ENCODE measurements at regions not wholly inside any gene's neighbourhood (a gene's known extent, or its start where the extent isn't known, plus 50 kb on each side); places are given as distances from the start of the nearest gene placed in this dataset.

GRCh38 chr20:12435268-12435667, 517.6 kb downstream of the BTBD3 start:
- H3K4me3 ChIP-seq (ENCODE audit: low read length), result no peak overlapping the region
- H3K9ac ChIP-seq (ENCODE audit: low read length), result no peak overlapping the region
- H3K27ac ChIP-seq (ENCODE audit: low read length), result no peak overlapping the region
- H3K36me3 ChIP-seq (ENCODE audit: control insufficient read depth, low read depth, low read length), result no peaks in the 10 kb centered on the region
- no peaks in the 10 kb centered on the region for H3K9me3 ChIP-seq (ENCODE audit: control insufficient read depth, low read depth, low read length)
- no peaks in the 10 kb centered on the region for H3K27me3 ChIP-seq (ENCODE audit: control insufficient read depth, insufficient read depth, low read length)
- H3K4me1 ChIP-seq (ENCODE audit: control insufficient read depth, low read depth, low read length), result no peaks in the 10 kb centered on the region

- H3K4me3 ChIP-seq (ENCODE audit: low read length), result no peak overlapping the region
- no peaks in the 10 kb centered on the region for H3K36me3 ChIP-seq (ENCODE audit: control insufficient read depth, low read depth, low read length)
- no peaks in the 10 kb centered on the region for H3K27me3 ChIP-seq (ENCODE audit: control insufficient read depth, insufficient read depth, low read length)
- H3K9ac ChIP-seq (ENCODE audit: low read length), result no peak overlapping the region
- H3K4me1 ChIP-seq (ENCODE audit: control insufficient read depth, low read depth, low read length), result no peaks in the 10 kb centered on the region
- no peak overlapping the region for H3K27ac ChIP-seq (ENCODE audit: low read length)
- H3K9me3 ChIP-seq (ENCODE audit: control insufficient read depth, low read depth, low read length), result peaks cover 7% of the 10 kb centered on the region
Measured at GRCh38 chr20:12453711-12454110, 536.0 kb downstream of the BTBD3 start.

GRCh38 chr20:12455148-12455547, 537.5 kb downstream of the BTBD3 start:
- Histone ChIP-seq H3K36me3 (ENCODE audit: control insufficient read depth, low read depth, low read length) (no peaks in the 10 kb centered on the region), H3K27ac (ENCODE audit: low read length) (no peak overlapping the region), H3K27me3 (ENCODE audit: control insufficient read depth, insufficient read depth, low read length) (no peaks in the 10 kb centered on the region), H3K9ac (ENCODE audit: low read length) (no peak overlapping the region), H3K4me1 (ENCODE audit: control insufficient read depth, low read depth, low read length) (no peaks in the 10 kb centered on the region), H3K9me3 (ENCODE audit: control insufficient read depth, low read depth, low read length) (peaks cover 7% of the 10 kb centered on the region), H3K4me3 (ENCODE audit: low read length) (no peak overlapping the region)

- Histone ChIP-seq H3K4me1 (ENCODE audit: control insufficient read depth, low read depth, low read length) (no peaks in the 10 kb centered on the region), H3K36me3 (ENCODE audit: control insufficient read depth, low read depth, low read length) (no peaks in the 10 kb centered on the region), H3K27ac (ENCODE audit: low read length) (no peak overlapping the region), H3K27me3 (ENCODE audit: control insufficient read depth, insufficient read depth, low read length) (no peaks in the 10 kb centered on the region), H3K9me3 (ENCODE audit: control insufficient read depth, low read depth, low read length) (no peaks in the 10 kb centered on the region), H3K9ac (ENCODE audit: low read length) (no peak overlapping the region), H3K4me3 (ENCODE audit: low read length) (no peak overlapping the region)
Measured at GRCh38 chr20:12458241-12458640, 540.5 kb downstream of the BTBD3 start.

- Histone ChIP-seq H3K27me3 (ENCODE audit: control insufficient read depth, insufficient read depth, low read length) (no peaks in the 10 kb centered on the region), H3K4me1 (ENCODE audit: control insufficient read depth, low read depth, low read length) (peaks cover 9% of the 10 kb centered on the region), H3K27ac (ENCODE audit: low read length) (no peak overlapping the region), H3K4me3 (ENCODE audit: low read length) (no peak overlapping the region), H3K36me3 (ENCODE audit: control insufficient read depth, low read depth, low read length) (no peaks in the 10 kb centered on the region), H3K9me3 (ENCODE audit: control insufficient read depth, low read depth, low read length) (no peaks in the 10 kb centered on the region), H3K9ac (ENCODE audit: low read length) (no peak overlapping the region)
Measured at GRCh38 chr20:12464036-12464435, 544.7 kb upstream of the SPTLC3 start.

GRCh38 chr20:12466915-12467314, 541.9 kb upstream of the SPTLC3 start:
- no peaks in the 10 kb centered on the region for H3K9me3 ChIP-seq (ENCODE audit: control insufficient read depth, low read depth, low read length)
- H3K27ac ChIP-seq (ENCODE audit: low read length), result no peak overlapping the region
- H3K4me1 ChIP-seq (ENCODE audit: control insufficient read depth, low read depth, low read length), result peaks cover 9% of the 10 kb centered on the region
- no peaks in the 10 kb centered on the region for H3K27me3 ChIP-seq (ENCODE audit: control insufficient read depth, insufficient read depth, low read length)
- H3K4me3 ChIP-seq (ENCODE audit: low read length), result no peak overlapping the region
- H3K36me3 ChIP-seq (ENCODE audit: control insufficient read depth, low read depth, low read length), result no peaks in the 10 kb centered on the region
- H3K9ac ChIP-seq (ENCODE audit: low read length), result no peak overlapping the region

- Histone ChIP-seq H3K36me3 (ENCODE audit: control insufficient read depth, low read depth, low read length) (no peaks in the 10 kb centered on the region), H3K9ac (ENCODE audit: low read length) (no peak overlapping the region), H3K4me3 (ENCODE audit: low read length) (no peak overlapping the region), H3K27ac (ENCODE audit: low read length) (no peak overlapping the region), H3K4me1 (ENCODE audit: control insufficient read depth, low read depth, low read length) (peaks cover 9% of the 10 kb centered on the region), H3K9me3 (ENCODE audit: control insufficient read depth, low read depth, low read length) (no peaks in the 10 kb centered on the region), H3K27me3 (ENCODE audit: control insufficient read depth, insufficient read depth, low read length) (no peaks in the 10 kb centered on the region)
Measured at GRCh38 chr20:12467758-12468157, 541.0 kb upstream of the SPTLC3 start.

- H3K4me1 ChIP-seq (ENCODE audit: control insufficient read depth, low read depth, low read length), result no peaks in the 10 kb centered on the region
- no peaks in the 10 kb centered on the region for H3K27me3 ChIP-seq (ENCODE audit: control insufficient read depth, insufficient read depth, low read length)
- no peak overlapping the region for H3K4me3 ChIP-seq (ENCODE audit: low read length)
- H3K9ac ChIP-seq (ENCODE audit: low read length), result no peak overlapping the region
- H3K36me3 ChIP-seq (ENCODE audit: control insufficient read depth, low read depth, low read length), result no peaks in the 10 kb centered on the region
- H3K9me3 ChIP-seq (ENCODE audit: control insufficient read depth, low read depth, low read length), result no peaks in the 10 kb centered on the region
- no peak overlapping the region for H3K27ac ChIP-seq (ENCODE audit: low read length)
Measured at GRCh38 chr20:12482661-12483060, 526.1 kb upstream of the SPTLC3 start.

GRCh38 chr20:12502443-12502842, 506.3 kb upstream of the SPTLC3 start:
- no peaks in the 10 kb centered on the region for H3K4me1 ChIP-seq (ENCODE audit: control insufficient read depth, low read depth, low read length)

GRCh38 chr20:12504779-12505178, 504.0 kb upstream of the SPTLC3 start:
- Histone ChIP-seq H3K4me1 (ENCODE audit: control insufficient read depth, low read depth, low read length) (no peaks in the 10 kb centered on the region), H3K27me3 (ENCODE audit: control insufficient read depth, insufficient read depth, low read length) (no peaks in the 10 kb centered on the region), H3K36me3 (ENCODE audit: control insufficient read depth, low read depth, low read length) (no peaks in the 10 kb centered on the region), H3K9me3 (ENCODE audit: control insufficient read depth, low read depth, low read length) (no peaks in the 10 kb centered on the region), H3K27ac (ENCODE audit: low read length) (no peak overlapping the region), H3K4me3 (ENCODE audit: low read length) (no peak overlapping the region), H3K9ac (ENCODE audit: low read length) (no peak overlapping the region)

More at GRCh38 chr20:12502443-12502842, 506.3 kb upstream of the SPTLC3 start:
- Histone ChIP-seq H3K9ac (ENCODE audit: low read length) (no peak overlapping the region), H3K27ac (ENCODE audit: low read length) (no peak overlapping the region), H3K9me3 (ENCODE audit: control insufficient read depth, low read depth, low read length) (no peaks in the 10 kb centered on the region), H3K36me3 (ENCODE audit: control insufficient read depth, low read depth, low read length) (no peaks in the 10 kb centered on the region), H3K4me3 (ENCODE audit: low read length) (no peak overlapping the region), H3K27me3 (ENCODE audit: control insufficient read depth, insufficient read depth, low read length) (no peaks in the 10 kb centered on the region)

- Histone ChIP-seq H3K36me3 (ENCODE audit: control insufficient read depth, low read depth, low read length) (no peaks in the 10 kb centered on the region), H3K9me3 (ENCODE audit: control insufficient read depth, low read depth, low read length) (no peaks in the 10 kb centered on the region), H3K27ac (ENCODE audit: low read length) (no peak overlapping the region), H3K27me3 (ENCODE audit: control insufficient read depth, insufficient read depth, low read length) (no peaks in the 10 kb centered on the region), H3K4me1 (ENCODE audit: control insufficient read depth, low read depth, low read length) (no peaks in the 10 kb centered on the region), H3K9ac (ENCODE audit: low read length) (no peak overlapping the region), H3K4me3 (ENCODE audit: low read length) (no peak overlapping the region)
Measured at GRCh38 chr20:12511499-12511898, 497.3 kb upstream of the SPTLC3 start.

GRCh38 chr20:12512755-12513154, 496.0 kb upstream of the SPTLC3 start:
- Histone ChIP-seq H3K9me3 (ENCODE audit: control insufficient read depth, low read depth, low read length) (no peaks in the 10 kb centered on the region), H3K4me1 (ENCODE audit: control insufficient read depth, low read depth, low read length) (no peaks in the 10 kb centered on the region), H3K27me3 (ENCODE audit: control insufficient read depth, insufficient read depth, low read length) (no peaks in the 10 kb centered on the region), H3K27ac (ENCODE audit: low read length) (no peak overlapping the region), H3K36me3 (ENCODE audit: control insufficient read depth, low read depth, low read length) (no peaks in the 10 kb centered on the region), H3K4me3 (ENCODE audit: low read length) (no peak overlapping the region), H3K9ac (ENCODE audit: low read length) (no peak overlapping the region)
